Astrocyte of the cerebellum (primary cell): ENCODE measurements at regions not wholly inside any gene's neighbourhood (a gene's known extent, or its start where the extent isn't known, plus 50 kb on each side); places are given as distances from the start of the nearest gene placed in this dataset.

Source experiments
- DNase-seq: peaks from one replicate; pipeline ENCODE4 v3.0.0-alpha.2; 2011; ENCODE audit warnings: low read depth
- H3K4me3 ChIP-seq: 2 replicates; pipeline ENCODE4 v1.5.1; 2011; ENCODE audit warnings: mild to moderate bottlenecking, low read depth, low read length, moderate library complexity
- in situ Hi-C: cut with HindIII; loops from 2 replicates; pipeline ENCODE4 v1.10.0; 2017; ENCODE audit warnings: low sequenced_read_pairs
- TF ChIP-seq, protein P1 (sequence below): IDR thresholded peaks from 2 replicates; pipeline ENCODE4 v1.5.1; 2012; ENCODE audit warnings: low read length, low read depth, moderate library complexity, mild to moderate bottlenecking; ENCODE audit errors: missing control alignments

DNA sequence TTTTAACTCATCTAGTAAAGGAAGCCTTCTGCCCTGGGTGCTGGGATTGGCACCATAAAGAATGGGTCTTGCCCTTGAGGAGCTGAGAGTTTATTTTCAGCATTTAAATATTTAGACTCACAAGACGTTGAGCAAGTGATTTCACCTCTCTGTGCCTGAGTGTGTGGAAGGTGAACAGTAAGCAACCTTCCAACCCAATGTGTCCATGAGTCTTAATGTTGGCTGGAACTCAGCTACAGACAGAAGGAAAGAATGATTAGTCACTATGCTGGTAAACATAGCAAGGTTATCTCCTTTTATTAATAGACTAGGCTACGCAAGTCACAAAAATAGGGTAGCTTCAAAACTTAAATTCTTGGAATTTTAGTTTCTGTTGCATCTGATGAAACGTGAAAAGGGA is 277.4 kb upstream of the GATB start:
- in situ Hi-C loops: no loop called here
- DNase-seq: no peak
- no peak overlapping the region for H3K4me3 ChIP-seq
- TF ChIP-seq, protein P1, sequence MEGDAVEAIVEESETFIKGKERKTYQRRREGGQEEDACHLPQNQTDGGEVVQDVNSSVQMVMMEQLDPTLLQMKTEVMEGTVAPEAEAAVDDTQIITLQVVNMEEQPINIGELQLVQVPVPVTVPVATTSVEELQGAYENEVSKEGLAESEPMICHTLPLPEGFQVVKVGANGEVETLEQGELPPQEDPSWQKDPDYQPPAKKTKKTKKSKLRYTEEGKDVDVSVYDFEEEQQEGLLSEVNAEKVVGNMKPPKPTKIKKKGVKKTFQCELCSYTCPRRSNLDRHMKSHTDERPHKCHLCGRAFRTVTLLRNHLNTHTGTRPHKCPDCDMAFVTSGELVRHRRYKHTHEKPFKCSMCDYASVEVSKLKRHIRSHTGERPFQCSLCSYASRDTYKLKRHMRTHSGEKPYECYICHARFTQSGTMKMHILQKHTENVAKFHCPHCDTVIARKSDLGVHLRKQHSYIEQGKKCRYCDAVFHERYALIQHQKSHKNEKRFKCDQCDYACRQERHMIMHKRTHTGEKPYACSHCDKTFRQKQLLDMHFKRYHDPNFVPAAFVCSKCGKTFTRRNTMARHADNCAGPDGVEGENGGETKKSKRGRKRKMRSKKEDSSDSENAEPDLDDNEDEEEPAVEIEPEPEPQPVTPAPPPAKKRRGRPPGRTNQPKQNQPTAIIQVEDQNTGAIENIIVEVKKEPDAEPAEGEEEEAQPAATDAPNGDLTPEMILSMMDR: no peak

DNA sequence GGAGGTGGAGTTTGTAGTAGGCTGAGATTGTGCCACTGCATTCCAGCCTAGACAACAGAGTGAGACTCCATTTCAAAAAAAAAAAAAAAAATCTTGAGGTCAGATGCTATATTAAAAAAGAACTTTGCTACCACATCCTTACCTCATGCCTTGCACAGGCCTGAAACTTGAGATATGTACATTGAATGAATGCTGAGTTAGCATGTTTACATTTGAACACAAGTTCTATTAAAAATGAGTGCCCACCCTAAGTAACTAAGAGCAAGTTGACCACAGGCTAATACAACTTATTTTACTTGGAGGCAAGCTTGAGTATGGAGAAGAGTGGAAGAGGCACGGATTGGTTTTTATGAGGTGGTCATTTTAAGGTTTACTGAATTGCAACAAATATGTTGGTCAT is 276.6 kb upstream of the GATB start:
- in situ Hi-C loops: no loop called here
- no peak for DNase-seq
- TF ChIP-seq, protein P1: no peak
- no peak overlapping the region for H3K4me3 ChIP-seq

DNA sequence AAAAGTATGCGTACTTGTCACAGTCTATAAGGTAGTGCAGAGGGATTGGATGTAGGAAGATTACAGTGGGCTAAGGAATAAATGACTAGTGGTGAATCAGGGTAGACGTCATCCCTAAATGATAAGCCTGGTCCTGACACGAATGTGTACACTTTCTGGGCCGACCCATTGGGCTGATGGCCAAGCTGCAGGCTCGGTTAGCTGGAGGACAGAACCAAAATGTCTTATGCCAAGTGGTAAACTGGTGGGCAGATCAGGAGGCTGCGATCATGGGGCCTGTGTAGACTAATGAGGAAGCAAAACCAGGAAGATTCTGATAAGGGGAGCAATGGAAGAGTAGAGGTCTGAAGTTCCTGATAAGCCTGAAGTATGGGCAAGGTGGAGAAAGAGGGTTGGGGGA is 272.8 kb upstream of the GATB start:
- TF ChIP-seq, protein P1: no peak
- H3K4me3 ChIP-seq: no peak overlapping the region
- no peak for DNase-seq
- in situ Hi-C loops: no loop called here

DNA sequence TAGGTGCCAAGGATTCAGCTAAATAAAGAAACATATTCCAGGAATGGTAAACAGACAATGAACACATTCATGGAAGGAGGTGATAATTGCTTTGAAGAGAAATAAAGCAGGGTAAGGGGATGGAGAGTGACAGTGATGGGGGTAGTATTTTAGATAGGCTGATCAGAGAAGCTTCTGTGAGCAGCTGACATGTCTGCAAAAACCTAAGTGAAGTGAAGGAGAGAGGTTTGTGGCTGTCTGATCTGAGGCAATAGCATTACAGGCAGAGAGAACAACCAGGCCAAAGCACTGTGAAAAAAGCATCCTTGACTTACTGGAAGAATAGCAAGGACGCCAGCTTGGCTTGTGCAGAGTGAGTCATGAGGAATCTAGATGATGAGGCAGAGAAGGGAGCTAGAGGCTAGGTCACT is 271.9 kb upstream of the GATB start:
- TF ChIP-seq, protein P1: no peak
- no peak overlapping the region for H3K4me3 ChIP-seq
- in situ Hi-C loops: no loop called here
- no peak for DNase-seq

DNA sequence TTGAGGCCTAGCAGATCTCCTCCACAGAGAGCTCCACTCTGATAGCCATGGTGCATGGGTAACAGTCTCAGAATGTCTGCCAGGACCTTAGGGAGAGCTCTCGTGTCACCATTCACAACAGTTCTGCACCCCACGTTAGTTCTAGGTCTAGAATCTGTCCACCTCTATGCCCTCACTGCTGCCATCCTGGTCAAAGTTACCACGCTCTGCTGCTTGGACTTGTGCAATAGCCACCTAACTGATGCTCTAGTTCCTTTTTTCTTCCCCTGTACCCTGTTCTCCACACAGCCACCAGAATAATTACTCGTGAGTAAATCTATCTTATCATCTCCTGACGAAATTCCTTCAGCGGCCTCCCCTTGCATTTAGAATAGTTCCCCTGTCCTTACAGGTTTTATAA is 268.8 kb upstream of the GATB start:
- DNase-seq: no peak
- TF ChIP-seq, protein P1: no peak
- in situ Hi-C loops: no loop called here
- no peak overlapping the region for H3K4me3 ChIP-seq

DNA sequence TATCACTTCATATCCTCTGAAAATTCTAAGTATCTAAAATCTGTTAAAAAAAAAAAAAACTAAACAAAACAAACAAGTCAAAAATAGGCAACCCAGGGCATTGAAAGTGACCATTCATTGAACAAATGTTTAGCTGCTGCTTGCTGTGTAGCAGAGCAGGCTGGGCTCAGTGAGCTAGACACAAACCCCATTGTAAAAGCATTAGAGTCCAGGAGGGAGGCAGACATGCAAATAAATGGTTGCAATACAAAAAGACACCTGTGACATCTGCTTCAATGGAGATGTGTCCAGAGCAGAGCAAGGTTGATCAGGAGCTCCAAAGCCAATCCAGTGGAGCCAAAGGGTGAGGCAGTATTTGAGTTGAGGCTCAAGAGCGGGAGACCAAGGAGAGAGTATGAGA is 267.3 kb upstream of the GATB start:
- no peak for DNase-seq
- TF ChIP-seq, protein P1: no peak
- in situ Hi-C loops: no loop called here
- H3K4me3 ChIP-seq: no peak overlapping the region

DNA sequence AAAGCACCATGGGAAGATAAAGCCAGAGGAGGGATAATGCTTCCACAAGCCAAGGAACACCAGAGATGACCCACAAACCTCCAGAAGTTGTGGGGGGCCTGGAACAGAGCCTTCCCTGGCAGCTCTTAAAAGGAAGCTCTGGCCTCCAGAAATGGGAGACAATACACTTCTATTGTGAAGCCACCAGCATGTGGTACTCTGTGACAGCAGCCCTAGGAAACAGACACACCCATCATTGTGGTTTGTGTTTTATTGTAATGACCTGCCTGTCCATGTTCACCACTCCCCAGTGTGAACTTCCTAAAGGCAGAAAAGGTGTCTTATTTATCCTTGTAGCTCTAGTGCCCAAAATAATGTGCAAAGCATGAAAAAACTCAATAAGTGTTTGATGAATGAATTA is 264.1 kb upstream of the GATB start:
- no peak for DNase-seq
- TF ChIP-seq, protein P1: no peak
- H3K4me3 ChIP-seq: no peak overlapping the region
- in situ Hi-C loops: no loop called here
